ENCODE measurements at regions not wholly inside any gene's neighbourhood (a gene's known extent, or its start where the extent isn't known, plus 50 kb on each side); places are given as distances from the start of the nearest gene placed in this dataset.

- no peak overlapping the region for H2AFZ ChIP-seq (ENCODE audit: low read length)
- H3K27me3 ChIP-seq (ENCODE audit: control insufficient read depth, insufficient read depth, low read length) = no peaks in the 10 kb centered on the region
- H3K4me2 ChIP-seq (ENCODE audit: extremely low read depth, insufficient read depth, low read length) = no peak overlapping the region
- no peaks in the 10 kb centered on the region for H3K9me3 ChIP-seq (ENCODE audit: control insufficient read depth, insufficient read depth, low read depth, low read length)
- DNase-seq (ENCODE audit: low read depth in 2 of 2) = peak in 1 of 2 donors; percentile 82
- no peak overlapping the region for H3K9ac ChIP-seq (ENCODE audit: insufficient read depth, low read length)
- H3K4me3 ChIP-seq (replicated peaks in 1 of 4; ENCODE audit: control extremely low read depth in 1 of 4, insufficient read depth in 1 of 4, low read depth in 3 of 4, low read length in 4 of 4) = no peak overlapping the region
- no peak overlapping the region for H3K27ac ChIP-seq (ENCODE audit: insufficient read depth, low read length)
- H4K20me1 ChIP-seq (ENCODE audit: control insufficient read depth, extremely low read depth, insufficient read depth, low read length) = no peaks in the 10 kb centered on the region
- no peaks in the 10 kb centered on the region for H3K36me3 ChIP-seq (ENCODE audit: control insufficient read depth, insufficient read depth, low read length)
- H3K4me1 ChIP-seq (ENCODE audit: control insufficient read depth, extremely low read depth, insufficient read depth, low read length) = no peaks in the 10 kb centered on the region
- H3K79me2 ChIP-seq (ENCODE audit: control insufficient read depth, insufficient read depth, low read length) = no peaks in the 10 kb centered on the region
- no peak for TF ChIP-seq EZH2 (IDR thresholded peaks at IDR 0.05; ENCODE audit: low read length, missing control alignments)
- no peak for TF ChIP-seq CTCF (conservative IDR thresholded peaks at IDR 0.05 in 1 of 2, IDR thresholded peaks at IDR 0.05 in 1 of 2; ENCODE audit: low read depth in 1 of 2, low read length in 2 of 2)
These were observed 180.1 kb upstream of the PRICKLE2 start for GRCh38 chr3:64405211-64405835.

- H3K4me1 ChIP-seq (ENCODE audit: control insufficient read depth, extremely low read depth, insufficient read depth, low read length) = peaks cover 2% of the 10 kb centered on the region
These were observed 175.4 kb upstream of the PRICKLE2 start for GRCh38 chr3:64400706-64401105.

DNA sequence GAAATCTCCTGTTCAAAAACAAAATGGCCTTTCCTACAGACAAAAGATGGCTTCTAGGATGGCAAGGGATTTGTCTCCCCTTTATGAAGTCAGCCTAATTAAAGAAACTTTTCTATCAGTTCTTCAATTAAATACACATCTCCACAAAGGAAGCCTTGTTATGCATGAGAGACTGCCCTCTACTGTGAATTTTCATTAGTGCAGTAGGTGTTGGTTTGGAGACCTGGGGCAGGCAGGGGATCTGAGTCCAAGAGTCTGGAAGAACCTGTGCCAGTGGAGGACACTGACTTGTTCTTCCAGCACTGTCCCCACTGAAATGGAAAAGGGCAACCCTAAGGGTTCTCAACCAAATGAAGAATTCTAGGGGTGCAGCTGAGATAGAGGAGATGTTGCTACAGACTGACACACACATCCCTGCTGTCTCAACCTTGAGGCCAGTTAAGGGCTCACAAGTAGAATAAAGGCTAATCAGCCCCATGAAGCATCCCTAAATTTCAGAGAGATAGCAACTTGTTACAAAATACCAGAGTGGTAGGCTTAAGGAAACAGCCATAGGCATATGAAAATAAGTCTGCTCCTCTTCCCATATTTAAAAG is 174.0 kb upstream of the PRICKLE2 start:
- Histone ChIP-seq H3K4me2 (ENCODE audit: extremely low read depth, insufficient read depth, low read length) (no peak overlapping the region), H3K36me3 (ENCODE audit: control insufficient read depth, insufficient read depth, low read length) (no peaks in the 10 kb centered on the region), H3K27me3 (ENCODE audit: control insufficient read depth, insufficient read depth, low read length) (no peaks in the 10 kb centered on the region), H3K27ac (ENCODE audit: insufficient read depth, low read length) (no peak overlapping the region), H3K9ac (ENCODE audit: insufficient read depth, low read length) (no peak overlapping the region), H3K9me3 (ENCODE audit: control insufficient read depth, insufficient read depth, low read depth, low read length) (no peaks in the 10 kb centered on the region), H3K4me3 (replicated peaks in 1 of 4; ENCODE audit: control extremely low read depth in 1 of 4, insufficient read depth in 1 of 4, low read depth in 3 of 4, low read length in 4 of 4) (no peak overlapping the region), H2AFZ (ENCODE audit: low read length) (no peak overlapping the region), H3K79me2 (ENCODE audit: control insufficient read depth, insufficient read depth, low read length) (no peaks in the 10 kb centered on the region), H4K20me1 (ENCODE audit: control insufficient read depth, extremely low read depth, insufficient read depth, low read length) (no peaks in the 10 kb centered on the region), H3K4me1 (ENCODE audit: control insufficient read depth, extremely low read depth, insufficient read depth, low read length) (peaks cover 2% of the 10 kb centered on the region)
- TF ChIP-seq CTCF (conservative IDR thresholded peaks at IDR 0.05 in 1 of 2, IDR thresholded peaks at IDR 0.05 in 1 of 2; ENCODE audit: low read depth in 1 of 2, low read length in 2 of 2) = peak; percentile 71 to 85
- no peak for TF ChIP-seq EZH2 (IDR thresholded peaks at IDR 0.05; ENCODE audit: low read length, missing control alignments)
- DNase-seq (ENCODE audit: low read depth in 2 of 2) = peak; percentile 50 to 77

More at GRCh38 chr3:64400706-64401105, 175.4 kb upstream of the PRICKLE2 start:
- H3K27ac ChIP-seq (ENCODE audit: insufficient read depth, low read length) = no peak overlapping the region
- no peaks in the 10 kb centered on the region for H4K20me1 ChIP-seq (ENCODE audit: control insufficient read depth, extremely low read depth, insufficient read depth, low read length)
- H3K4me2 ChIP-seq (ENCODE audit: extremely low read depth, insufficient read depth, low read length) = no peak overlapping the region
- no peak overlapping the region for H2AFZ ChIP-seq (ENCODE audit: low read length)
- no peaks in the 10 kb centered on the region for H3K27me3 ChIP-seq (ENCODE audit: control insufficient read depth, insufficient read depth, low read length)
- H3K9me3 ChIP-seq (ENCODE audit: control insufficient read depth, insufficient read depth, low read depth, low read length) = no peaks in the 10 kb centered on the region
- TF ChIP-seq EZH2 (IDR thresholded peaks at IDR 0.05; ENCODE audit: low read length, missing control alignments) = no peak
- TF ChIP-seq CTCF (conservative IDR thresholded peaks at IDR 0.05 in 1 of 2, IDR thresholded peaks at IDR 0.05 in 1 of 2; ENCODE audit: low read depth in 1 of 2, low read length in 2 of 2) = no peak
- no peak for DNase-seq (ENCODE audit: low read depth in 2 of 2)
- H3K9ac ChIP-seq (ENCODE audit: insufficient read depth, low read length) = no peak overlapping the region
- no peaks in the 10 kb centered on the region for H3K36me3 ChIP-seq (ENCODE audit: control insufficient read depth, insufficient read depth, low read length)
- H3K4me3 ChIP-seq (replicated peaks in 1 of 4; ENCODE audit: control extremely low read depth in 1 of 4, insufficient read depth in 1 of 4, low read depth in 3 of 4, low read length in 4 of 4) = no peak overlapping the region
- no peaks in the 10 kb centered on the region for H3K79me2 ChIP-seq (ENCODE audit: control insufficient read depth, insufficient read depth, low read length)
